ENCODE measurements at regions not wholly inside any gene's neighbourhood (a gene's known extent, or its start where the extent isn't known, plus 50 kb on each side); places are given as distances from the start of the nearest gene placed in this dataset.
A peak's percentile ranks its signal among the peaks of the same experiment; 100 is the strongest.

GRCh38 chr3:21170964-21171363 is 580.0 kb downstream of the ZNF385D start:
- TF ChIP-seq, protein P1, sequence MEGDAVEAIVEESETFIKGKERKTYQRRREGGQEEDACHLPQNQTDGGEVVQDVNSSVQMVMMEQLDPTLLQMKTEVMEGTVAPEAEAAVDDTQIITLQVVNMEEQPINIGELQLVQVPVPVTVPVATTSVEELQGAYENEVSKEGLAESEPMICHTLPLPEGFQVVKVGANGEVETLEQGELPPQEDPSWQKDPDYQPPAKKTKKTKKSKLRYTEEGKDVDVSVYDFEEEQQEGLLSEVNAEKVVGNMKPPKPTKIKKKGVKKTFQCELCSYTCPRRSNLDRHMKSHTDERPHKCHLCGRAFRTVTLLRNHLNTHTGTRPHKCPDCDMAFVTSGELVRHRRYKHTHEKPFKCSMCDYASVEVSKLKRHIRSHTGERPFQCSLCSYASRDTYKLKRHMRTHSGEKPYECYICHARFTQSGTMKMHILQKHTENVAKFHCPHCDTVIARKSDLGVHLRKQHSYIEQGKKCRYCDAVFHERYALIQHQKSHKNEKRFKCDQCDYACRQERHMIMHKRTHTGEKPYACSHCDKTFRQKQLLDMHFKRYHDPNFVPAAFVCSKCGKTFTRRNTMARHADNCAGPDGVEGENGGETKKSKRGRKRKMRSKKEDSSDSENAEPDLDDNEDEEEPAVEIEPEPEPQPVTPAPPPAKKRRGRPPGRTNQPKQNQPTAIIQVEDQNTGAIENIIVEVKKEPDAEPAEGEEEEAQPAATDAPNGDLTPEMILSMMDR (IDR thresholded peaks at IDR 0.05 in 8 of 11, conservative IDR thresholded peaks at IDR 0.05 in 3 of 11): peak in 1 of 11 experiments; percentile 19
- TF ChIP-seq POLR2A (IDR thresholded peaks at IDR 0.05) (no peak), POLR2AphosphoS5 (IDR thresholded peaks at IDR 0.05) (no peak)

Data from spleen (tissue), 7 donors.